GM12878 (cell line): ENCODE measurements at regions not wholly inside any gene's neighbourhood (a gene's known extent, or its start where the extent isn't known, plus 50 kb on each side); places are given as distances from the start of the nearest gene placed in this dataset.

Experiments
- ATAC-seq: fragments of 200-7000 bp; cut with Tn5 transposase; 3 replicates; pipeline ENCODE4 v1.9.1; 2020; ENCODE audit warnings: mild to moderate bottlenecking, moderate library complexity
- BruUV-seq: library from RNA; stranded (reverse); fragments of 400-500 nt; replicated peaks from 2 replicates; lab custom pipeline; 2021; lab: Mats Ljungman, UMichigan
- CTCF ChIA-PET: fragments of 300-600 bp; sonication (Branson Sonifier 250); formaldehyde crosslinking; extraction: SDS; loops from one replicate; lab custom pipeline; 2021; ENCODE audit warnings: inconsistent platforms; lab: Yijun Ruan, JAX
- POLR2A ChIA-PET: fragments of 350-600 bp; formaldehyde crosslinking; extraction: SDS; loops from one replicate; lab custom pipeline; 2021; ENCODE audit warnings: inconsistent platforms; lab: Charles Lee
- RAD21 ChIA-PET: fragments of 300-600 bp; sonication (Branson Sonifier 250); formaldehyde crosslinking; loops from one replicate; lab custom pipeline; 2023; ENCODE audit warnings: antibody characterized with exemption; ENCODE audit not compliant: unreplicated experiment; lab: Charles Lee
- SMC1A ChIA-PET: fragments of 300-600 bp; sonication (Branson Sonifier 250); formaldehyde crosslinking; loops from one replicate; lab custom pipeline; 2023; ENCODE audit not compliant: unreplicated experiment, uncharacterized antibody; lab: Charles Lee
- DNase-seq: peaks from one replicate; pipeline ENCODE4 v3.0.0-alpha.2; 2011; ENCODE audit warnings: low read depth, low spot score
- FAIRE-seq: peaks from 3 replicates; lab custom pipeline; 2011; peaks lifted over from hg19 to GRCh38; lab: Jason Lieb, UNC
- H2AFZ ChIP-seq: 2 replicates; pipeline ENCODE4 v1.6.0; 2011; ENCODE audit warnings: low read depth, low read length, control low read depth; ENCODE audit not compliant: control insufficient read depth
- H3K27ac ChIP-seq: 2 replicates; pipeline ENCODE4 v1.5.1; 2011; ENCODE audit warnings: control low read depth; ENCODE audit not compliant: control insufficient read depth, insufficient read depth
- H3K27me3 ChIP-seq, 2 experiments: replicated peaks in 1 of 2; 2 replicates each; pipeline versions ENCODE4 v1.6.0 to v1.6.1; 2011; ENCODE audit warnings: low read length in 1 of 2; ENCODE audit not compliant: control insufficient read depth in 2 of 2, insufficient read depth in 2 of 2
- H3K36me3 ChIP-seq, 2 experiments: 2 replicates each; pipeline ENCODE4 v1.5.1; 2011; ENCODE audit warnings: low read length in 1 of 2; ENCODE audit not compliant: control insufficient read depth in 2 of 2, insufficient read depth in 2 of 2
- H3K4me1 ChIP-seq: 2 replicates; pipeline ENCODE4 v1.6.1; 2011; ENCODE audit warnings: mild to moderate bottlenecking, low read length, moderate library complexity, mixed read lengths; ENCODE audit not compliant: control insufficient read depth, insufficient read depth
- H3K4me2 ChIP-seq: 2 replicates; pipeline ENCODE4 v1.6.0; 2011; ENCODE audit warnings: control low read depth; ENCODE audit not compliant: control insufficient read depth, insufficient read depth
- H3K4me3 ChIP-seq: fragments of 200-600 bp; sonication (generic); 2 replicates; pipeline ENCODE4 v1.5.1; 2016
- H3K79me2 ChIP-seq: 2 replicates; pipeline ENCODE4 v1.6.0; 2011; ENCODE audit warnings: low read length; ENCODE audit not compliant: control insufficient read depth, insufficient read depth
- H3K9ac ChIP-seq: 2 replicates; pipeline ENCODE4 v1.8.0; 2011; ENCODE audit warnings: low read length, control low read depth, mixed read lengths; ENCODE audit not compliant: control insufficient read depth, insufficient read depth
- H3K9me3 ChIP-seq: replicated peaks from 3 replicates; pipeline ENCODE4 v1.5.1; 2011; ENCODE audit warnings: mild to moderate bottlenecking, low read length; ENCODE audit not compliant: control insufficient read depth, insufficient read depth
- H4K20me1 ChIP-seq: 2 replicates; pipeline ENCODE4 v1.6.0; 2011; ENCODE audit not compliant: control insufficient read depth, insufficient read depth
- BCL3 ChIP-seq: IDR thresholded peaks from 2 replicates; pipeline ENCODE4 v1.6.1; 2011; ENCODE audit warnings: borderline replicate concordance, low read depth, mild to moderate bottlenecking, moderate library complexity, low read length; ENCODE audit not compliant: insufficient read depth, poor library complexity, severe bottlenecking
- CBX3 ChIP-seq: fragments of 200-600 bp; sonication (generic); IDR thresholded peaks from 2 replicates; pipeline ENCODE4 v1.6.1; 2016; ENCODE audit warnings: low read depth, borderline replicate concordance
- CEBPB ChIP-seq, 2 experiments: fragments of 150-350 bp in 1 of 2; IDR thresholded peaks; 2 replicates each; pipeline ENCODE4 v1.6.1; 2012 to 2014; ENCODE audit warnings: low read depth in 2 of 2, low read length in 2 of 2, borderline replicate concordance in 1 of 2, inconsistent platforms in 1 of 2
- ELK1 ChIP-seq: IDR thresholded peaks from 2 replicates; pipeline ENCODE4 v1.6.1; 2012; ENCODE audit warnings: low read depth, low read length, improper control_type of control experiment
- IKZF1 ChIP-seq: fragments of 450-650 bp; conservative IDR thresholded peaks from 2 replicates; pipeline ENCODE4 v1.6.1; 2017; ENCODE audit warnings: antibody characterized with exemption, mild to moderate bottlenecking
- KDM1A ChIP-seq: fragments of 200-600 bp; sonication (generic); IDR thresholded peaks from 2 replicates; pipeline ENCODE4 v1.6.1; 2016; ENCODE audit warnings: borderline replicate concordance
- NKRF ChIP-seq: fragments of 450-650 bp; conservative IDR thresholded peaks from 2 replicates; pipeline ENCODE4 v1.6.1; 2017; ENCODE audit warnings: mild to moderate bottlenecking, moderate library complexity
- NRF1 ChIP-seq: conservative IDR thresholded peaks from 2 replicates; pipeline ENCODE4 v1.6.1; 2011; ENCODE audit warnings: mild to moderate bottlenecking, low read depth, low read length, improper control_type of control experiment
- SMAD1 ChIP-seq: fragments of 450-650 bp; IDR thresholded peaks from 2 replicates; pipeline ENCODE4 v1.6.1; 2018; ENCODE audit warnings: mild to moderate bottlenecking, low read depth; ENCODE audit not compliant: partially characterized antibody
- TCF12 ChIP-seq: IDR thresholded peaks from 2 replicates; pipeline ENCODE4 v1.6.1; 2011; ENCODE audit warnings: low read depth, mild to moderate bottlenecking, low read length
- ZNF274 ChIP-seq: IDR thresholded peaks from one replicate; pipeline ENCODE4 v1.8.0; 2011; ENCODE audit not compliant: insufficient read length, insufficient read depth
- WGBS: methylation state at CpG from one replicate; pipeline ENCODE4 v1.1.6; 2016; ENCODE audit warnings: low lambda C conversion rate; ENCODE audit not compliant: insufficient replicate concordance, insufficient coverage; ENCODE audit errors: missing lambda C conversion rate; 5-methylcytosine and 5-hydroxymethylcytosine counted together
- in situ Hi-C: fragments of 300-500 bp; cut with MboI; formaldehyde crosslinking; loops from 9 replicates; pipeline ENCODE4 v1.14.3; 2018; ENCODE audit warnings: mixed read lengths
- intact Hi-C: fragments of 100-400 bp; cut with micrococcal nuclease; formaldehyde crosslinking; loops from one replicate; pipeline ENCODE4 v1.14.2; 2022; ENCODE audit not compliant: unreplicated experiment

DNA sequence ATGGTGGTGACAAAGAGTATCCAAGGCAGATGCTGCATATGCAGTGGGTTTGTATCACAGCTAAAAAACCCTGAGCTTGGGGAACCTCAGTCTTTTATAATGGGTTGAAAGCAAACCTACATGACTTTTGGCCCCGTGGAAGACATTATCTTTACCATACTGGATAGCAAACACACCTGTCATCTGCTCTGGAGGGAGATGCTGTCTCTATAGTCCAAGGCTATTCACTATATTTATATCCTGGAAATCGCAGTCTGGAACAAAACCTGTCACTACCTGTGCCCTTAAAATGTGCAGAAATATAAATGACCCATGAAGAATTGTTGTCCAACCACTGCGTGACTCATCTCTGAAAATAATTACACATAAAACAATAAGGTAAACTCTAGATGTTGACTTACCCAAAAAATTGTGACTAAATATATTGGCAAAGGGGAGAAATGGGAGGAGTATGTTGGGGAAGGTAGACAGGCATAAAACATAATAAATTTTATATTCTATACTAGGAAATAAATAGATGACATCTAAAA, 121.0 kb upstream of the CXADR start:
- SMC1A ChIA-PET: interaction anchor here (2.2 kb wide), 1 partner anchor 194 kb away, joined by 7 read pairs; no protein-coding TSS in a partner anchor
- no peaks in the 10 kb centered on the region for H3K27me3 ChIP-seq
- H3K27ac ChIP-seq: no peak overlapping the region
- H3K9ac ChIP-seq: no peak overlapping the region
- DNase-seq: no peak
- no peak for FAIRE-seq
- ATAC-seq: no peak
- in situ Hi-C loops: no loop called here
- CTCF ChIA-PET: interaction anchor here (1.7 to 7.8 kb wide), 2 partner anchors 163 to 192 kb away, joined by 8 to 107 read pairs; no protein-coding TSS in a partner anchor
- 41% methylated on average over 3 of the region's 3 CpGs for WGBS
- H3K36me3 ChIP-seq: no peaks in the 10 kb centered on the region
- H3K4me2 ChIP-seq: no peak overlapping the region
- no peak overlapping the region for H3K4me3 ChIP-seq
- RAD21 ChIA-PET: no interaction called here
- POLR2A ChIA-PET: no interaction called here
- no peaks in the 10 kb centered on the region for H4K20me1 ChIP-seq
- BruUV-seq: no TSS peak
- TF ChIP-seq IKZF1: no peak
- no peak for TF ChIP-seq NRF1
- TF ChIP-seq BCL3: no peak
- no peak for TF ChIP-seq CEBPB (IDR thresholded peaks at IDR 0.05; ENCODE audit: borderline replicate concordance in 1 of 2, low read depth in 2 of 2, low read length in 2 of 2)
- TF ChIP-seq NKRF: no peak
- TF ChIP-seq SMAD1: no peak
- TF ChIP-seq TCF12: no peak
- TF ChIP-seq ELK1: no peak
- TF ChIP-seq CBX3: no peak
- no peak for TF ChIP-seq ZNF274
- no peak for TF ChIP-seq KDM1A
- TF ChIP-seq, all 136 proteins: peak for 0
- Histone ChIP-seq H2AFZ (no peak overlapping the region), H3K4me1 (no peaks in the 10 kb centered on the region), H3K9me3 (no peaks in the 10 kb centered on the region), H3K79me2 (no peaks in the 10 kb centered on the region)
- intact Hi-C loops: no loop called here
